ENCODE measurements at regions not wholly inside any gene's neighbourhood (a gene's known extent, or its start where the extent isn't known, plus 50 kb on each side); places are given as distances from the start of the nearest gene placed in this dataset.

- Histone ChIP-seq H3K36me3 (ENCODE audit: control insufficient read depth, insufficient read depth, low read length) (no peaks in the 10 kb centered on the region), H3K4me3 (ENCODE audit: low read depth, low read length) (no peak overlapping the region), H3K9ac (no peak overlapping the region), H2AFZ (no peak overlapping the region), H3K27me3 (ENCODE audit: control insufficient read depth, insufficient read depth, low read length) (no peaks in the 10 kb centered on the region), H3K4me2 (ENCODE audit: low read length) (no peak overlapping the region), H3K4me1 (no peaks in the 10 kb centered on the region), H3K79me2 (no peaks in the 10 kb centered on the region), H3K9me3 (ENCODE audit: control insufficient read depth, low read length) (no peaks in the 10 kb centered on the region), H3K27ac (no peak overlapping the region)
- TF ChIP-seq CTCF (IDR thresholded peaks at IDR 0.05): no peak
Observed at GRCh38 chr14:58832095-58832521, 194.3 kb downstream of the DACT1 start.

DNA sequence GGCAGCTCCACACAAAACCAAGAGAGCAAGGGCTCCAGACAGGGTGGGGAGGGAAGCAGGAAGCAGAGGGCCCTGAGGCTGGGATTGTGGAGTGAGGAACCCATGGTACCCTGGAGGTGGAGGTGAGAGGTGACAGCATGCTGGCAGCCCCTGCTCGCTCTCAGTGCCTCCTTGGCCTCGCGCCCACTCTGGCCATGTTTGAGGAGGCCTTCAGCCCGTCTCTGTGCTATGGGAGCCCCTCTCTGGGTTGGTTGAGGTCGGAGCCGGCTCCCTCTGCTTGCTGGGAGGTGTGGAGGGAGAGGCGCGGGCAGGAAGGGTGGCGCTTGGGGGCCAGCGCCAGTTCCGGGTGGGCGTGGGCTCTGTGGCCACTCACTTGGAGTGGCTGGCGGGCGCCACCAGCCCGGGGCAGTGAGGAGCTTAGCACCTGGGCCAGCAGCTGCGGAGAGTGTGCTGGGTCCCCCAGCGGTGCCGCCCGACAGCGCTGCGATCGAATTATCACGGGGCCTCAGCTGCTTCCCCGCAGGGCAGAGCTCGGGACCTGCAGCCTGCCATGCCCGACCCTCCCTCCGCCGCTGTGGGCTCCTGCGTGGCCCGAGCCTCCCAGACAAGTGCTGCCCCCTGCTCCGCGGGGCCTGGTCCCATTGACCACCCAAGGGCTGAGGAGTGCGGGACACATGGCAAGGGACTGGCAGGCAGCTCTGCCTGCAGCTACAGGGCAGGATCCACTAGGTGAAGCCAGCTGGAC lies 196.0 kb downstream of the DACT1 start:
- Histone ChIP-seq H3K9me3 (ENCODE audit: control insufficient read depth, low read length) (no peaks in the 10 kb centered on the region), H3K36me3 (ENCODE audit: control insufficient read depth, insufficient read depth, low read length) (no peaks in the 10 kb centered on the region), H3K9ac (no peak overlapping the region), H3K4me2 (ENCODE audit: low read length) (no peak overlapping the region), H2AFZ (no peak overlapping the region), H3K4me3 (ENCODE audit: low read depth, low read length) (no peak overlapping the region), H3K27ac (no peak overlapping the region), H3K4me1 (no peaks in the 10 kb centered on the region), H3K79me2 (no peaks in the 10 kb centered on the region), H3K27me3 (ENCODE audit: control insufficient read depth, insufficient read depth, low read length) (no peaks in the 10 kb centered on the region)
- TF ChIP-seq CTCF (IDR thresholded peaks at IDR 0.05): no peak

- Histone ChIP-seq H3K4me1 (no peaks in the 10 kb centered on the region), H3K36me3 (ENCODE audit: control insufficient read depth, insufficient read depth, low read length) (no peaks in the 10 kb centered on the region), H3K9me3 (ENCODE audit: control insufficient read depth, low read length) (no peaks in the 10 kb centered on the region), H3K4me2 (ENCODE audit: low read length) (no peak overlapping the region), H3K9ac (no peak overlapping the region), H2AFZ (no peak overlapping the region), H3K27ac (no peak overlapping the region), H3K4me3 (ENCODE audit: low read depth, low read length) (no peak overlapping the region), H3K27me3 (ENCODE audit: control insufficient read depth, insufficient read depth, low read length) (no peaks in the 10 kb centered on the region), H3K79me2 (no peaks in the 10 kb centered on the region)
- TF ChIP-seq CTCF (IDR thresholded peaks at IDR 0.05): no peak
Observed at GRCh38 chr14:58836303-58836974, 198.7 kb downstream of the DACT1 start.

- no peak overlapping the region for H3K4me2 ChIP-seq (ENCODE audit: low read length)
- H3K27ac ChIP-seq: no peak overlapping the region
- H2AFZ ChIP-seq: no peak overlapping the region
- no peaks in the 10 kb centered on the region for H3K36me3 ChIP-seq (ENCODE audit: control insufficient read depth, insufficient read depth, low read length)
- no peak overlapping the region for H3K4me3 ChIP-seq (ENCODE audit: low read depth, low read length)
- H3K4me1 ChIP-seq: peaks cover 4% of the 10 kb centered on the region
- no peaks in the 10 kb centered on the region for H3K9me3 ChIP-seq (ENCODE audit: control insufficient read depth, low read length)
- no peaks in the 10 kb centered on the region for H3K27me3 ChIP-seq (ENCODE audit: control insufficient read depth, insufficient read depth, low read length)
- H3K79me2 ChIP-seq: no peaks in the 10 kb centered on the region
- no peak overlapping the region for H3K9ac ChIP-seq
- TF ChIP-seq CTCF (IDR thresholded peaks at IDR 0.05): no peak
Observed at GRCh38 chr14:58839233-58839632, 201.5 kb downstream of the DACT1 start.

Data from parathyroid adenoma (tissue), 2 donors.